IMR-90 (cell line): ENCODE measurements at regions not wholly inside any gene's neighbourhood (a gene's known extent, or its start where the extent isn't known, plus 50 kb on each side); places are given as distances from the start of the nearest gene placed in this dataset.

Experiments
- ATAC-seq: fragments of 200-7000 bp; cut with Tn5 transposase; 2 replicates; pipeline ENCODE4 v1.9.1; 2020; ENCODE audit warnings: low read depth, mild to moderate bottlenecking, moderate library complexity
- BruUV-seq: library from RNA; stranded (reverse); fragments of 400-500 nt; replicated peaks from 2 replicates; lab custom pipeline; 2021; lab: Mats Ljungman, UMichigan
- CTCF ChIA-PET: fragments of 300-600 bp; formaldehyde crosslinking; extraction: SDS; loops from one replicate; lab custom pipeline; 2021; ENCODE audit warnings: antibody characterized with exemption; lab: Yijun Ruan, JAX
- POLR2A ChIA-PET: fragments of 300-600 bp; sonication (Branson Sonifier 250); formaldehyde crosslinking; loops from one replicate; lab custom pipeline; 2022; ENCODE audit warnings: antibody characterized with exemption; ENCODE audit not compliant: unreplicated experiment; lab: Charles Lee
- DNase-seq: peaks from one replicate; pipeline ENCODE4 v3.0.0; 2013
- H2AFZ ChIP-seq: replicated peaks from 2 replicates; pipeline ENCODE3; 2013; ENCODE audit warnings: low read length, mild to moderate bottlenecking; ENCODE audit not compliant: poor library complexity
- H2AK5ac ChIP-seq: 2 replicates; pipeline ENCODE4 v1.6.1; 2013; ENCODE audit warnings: low read depth, low read length, inconsistent platforms
- H2AK9ac ChIP-seq: replicated peaks from 2 replicates; pipeline ENCODE3; 2013; ENCODE audit warnings: mild to moderate bottlenecking, low read depth, low read length, moderate library complexity; ENCODE audit not compliant: poor library complexity
- H2BK120ac ChIP-seq: 2 replicates; pipeline ENCODE4 v1.6.1; 2013; ENCODE audit warnings: low read depth, low read length, inconsistent platforms
- H2BK15ac ChIP-seq: 3 replicates; pipeline ENCODE4 v1.6.1; 2013; ENCODE audit warnings: low read depth, low read length, inconsistent platforms
- H2BK20ac ChIP-seq: 2 replicates; pipeline ENCODE4 v1.6.1; 2013; ENCODE audit warnings: low read depth, mild to moderate bottlenecking, inconsistent platforms, low read length, moderate library complexity
- H2BK5ac ChIP-seq: 2 replicates; pipeline ENCODE4 v1.6.1; 2013; ENCODE audit warnings: mild to moderate bottlenecking, low read depth, low read length, inconsistent platforms; ENCODE audit not compliant: poor library complexity, severe bottlenecking
- H3K14ac ChIP-seq: replicated peaks from 2 replicates; pipeline ENCODE4 v1.6.1; 2013; ENCODE audit warnings: low read depth, low read length, inconsistent platforms
- H3K18ac ChIP-seq: 2 replicates; pipeline ENCODE4 v1.6.1; 2013; ENCODE audit warnings: low read depth, low read length, control low read depth
- H3K23ac ChIP-seq: 2 replicates; pipeline ENCODE4 v1.6.1; 2013; ENCODE audit warnings: low read depth, low read length, inconsistent platforms
- H3K27ac ChIP-seq: 2 replicates; pipeline ENCODE4 v1.5.1; 2013; ENCODE audit warnings: mild to moderate bottlenecking, control low read depth, low read length; ENCODE audit not compliant: insufficient read depth
- H3K27me3 ChIP-seq: 2 replicates; pipeline ENCODE4 v1.6.1; 2013; ENCODE audit warnings: low read length; ENCODE audit not compliant: control insufficient read depth, insufficient read depth
- H3K36me3 ChIP-seq: 2 replicates; pipeline ENCODE4 v1.6.1; 2013; ENCODE audit warnings: low read length, mixed read lengths; ENCODE audit not compliant: control insufficient read depth, insufficient read depth
- H3K4ac ChIP-seq: 2 replicates; pipeline ENCODE4 v1.6.1; 2013; ENCODE audit warnings: low read depth, low read length, inconsistent platforms
- H3K4me1 ChIP-seq: 2 replicates; pipeline ENCODE4 v1.6.1; 2013; ENCODE audit warnings: low read length, mixed read lengths; ENCODE audit not compliant: control insufficient read depth, insufficient read depth
- H3K4me2 ChIP-seq: 2 replicates; pipeline ENCODE4 v1.6.1; 2013; ENCODE audit warnings: low read depth, mild to moderate bottlenecking, control low read depth, low read length, moderate library complexity
- H3K4me3 ChIP-seq: 2 replicates; pipeline ENCODE4 v1.5.1; 2013; ENCODE audit warnings: low read depth, mild to moderate bottlenecking, control low read depth, low read length, moderate library complexity; ENCODE audit not compliant: insufficient read depth
- H3K56ac ChIP-seq: 2 replicates; pipeline ENCODE4 v1.6.1; 2013; ENCODE audit warnings: low read length, inconsistent platforms; ENCODE audit not compliant: insufficient read depth; ENCODE audit errors: extremely low read depth
- H3K79me1 ChIP-seq, 2 experiments: 2 replicates each; pipeline ENCODE4 v1.6.1; 2013; ENCODE audit warnings: low read length in 2 of 2, inconsistent platforms in 1 of 2, low read depth in 1 of 2
- H3K9ac ChIP-seq: 2 replicates; pipeline ENCODE4 v1.6.1; 2013; ENCODE audit warnings: low read depth, low read length, control low read depth
- H3K9me1 ChIP-seq: 2 replicates; pipeline ENCODE4 v1.6.1; 2013; ENCODE audit warnings: low read length, inconsistent platforms; ENCODE audit not compliant: insufficient read depth
- H3K9me3 ChIP-seq: 2 replicates; pipeline ENCODE4 v1.6.1; 2013; ENCODE audit warnings: low read length; ENCODE audit not compliant: control insufficient read depth, insufficient read depth
- H4K20me1 ChIP-seq: 2 replicates; pipeline ENCODE4 v1.6.1; 2013; ENCODE audit warnings: low read length, inconsistent platforms; ENCODE audit not compliant: insufficient read depth
- H4K5ac ChIP-seq: 2 replicates; pipeline ENCODE4 v1.6.1; 2013; ENCODE audit warnings: mild to moderate bottlenecking, low read depth, low read length, control low read depth
- H4K8ac ChIP-seq, 2 experiments: 2 replicates each; pipeline ENCODE4 v1.6.1; 2013; ENCODE audit warnings: low read depth in 2 of 2, low read length in 2 of 2, control low read depth in 1 of 2, inconsistent platforms in 1 of 2
- H4K91ac ChIP-seq: 2 replicates; pipeline ENCODE4 v1.6.1; 2013; ENCODE audit warnings: low read depth, low read length, inconsistent platforms; ENCODE audit not compliant: insufficient read depth
- BHLHE40 ChIP-seq: fragments of 150-350 bp; IDR thresholded peaks from 2 replicates; pipeline ENCODE4 v1.6.1; 2016; ENCODE audit warnings: mild to moderate bottlenecking, low read depth, low read length
- CEBPB ChIP-seq: IDR thresholded peaks from 2 replicates; pipeline ENCODE4 v1.6.1; 2012; ENCODE audit warnings: low read depth, low read length, improper control_type of control experiment
- ELK1 ChIP-seq: fragments of 150-350 bp; IDR thresholded peaks from 2 replicates; pipeline ENCODE4 v1.6.1; 2016; ENCODE audit warnings: low read depth, mild to moderate bottlenecking, low read length, moderate library complexity, borderline replicate concordance
- MAFK ChIP-seq: IDR thresholded peaks from 2 replicates; pipeline ENCODE4 v1.6.1; 2012; ENCODE audit warnings: low read depth, low read length, improper control_type of control experiment
- MAZ ChIP-seq: IDR thresholded peaks from 2 replicates; pipeline ENCODE4 v1.6.1; 2012; ENCODE audit warnings: low read depth, mild to moderate bottlenecking, low read length, improper control_type of control experiment, moderate library complexity, borderline replicate concordance
- NFE2L2 ChIP-seq: fragments of 150-350 bp; IDR thresholded peaks from 2 replicates; pipeline ENCODE4 v1.6.1; 2016; ENCODE audit warnings: low read depth, mild to moderate bottlenecking, low read length
- WGBS, 2 experiments: methylation state at CpG; one replicate each; pipeline versions ENCODE4 v1.1.5 to v1.1.7; 2013; ENCODE audit warnings: missing lambda C conversion rate in 2 of 2; ENCODE audit not compliant: insufficient read length in 1 of 2; ENCODE audit errors: extremely low coverage in 2 of 2; 5-methylcytosine and 5-hydroxymethylcytosine counted together
- dilution Hi-C: fragments of 300-500 bp; cut with HindIII; formaldehyde crosslinking; loops from one replicate; pipeline ENCODE4 v1.14.3; 2018; ENCODE audit warnings: low sequenced_read_pairs; ENCODE audit not compliant: unreplicated experiment
- in situ Hi-C: fragments of 300-500 bp; cut with MboI; formaldehyde crosslinking; loops from 3 replicates; pipeline ENCODE4 v1.14.3; 2019; ENCODE audit warnings: low sequenced_read_pairs, inconsistent platforms, mixed read lengths
- intact Hi-C: fragments of 100-400 bp; cut with micrococcal nuclease; formaldehyde crosslinking; loops from 2 replicates; pipeline ENCODE4 v1.10.0; 2022
- TF ChIP-seq, protein P1 (sequence below): fragments of 150-350 bp; IDR thresholded peaks from 2 replicates; pipeline ENCODE4 v1.6.1; 2017; ENCODE audit warnings: mild to moderate bottlenecking, antibody characterized with exemption, low read length, low read depth

DNA sequence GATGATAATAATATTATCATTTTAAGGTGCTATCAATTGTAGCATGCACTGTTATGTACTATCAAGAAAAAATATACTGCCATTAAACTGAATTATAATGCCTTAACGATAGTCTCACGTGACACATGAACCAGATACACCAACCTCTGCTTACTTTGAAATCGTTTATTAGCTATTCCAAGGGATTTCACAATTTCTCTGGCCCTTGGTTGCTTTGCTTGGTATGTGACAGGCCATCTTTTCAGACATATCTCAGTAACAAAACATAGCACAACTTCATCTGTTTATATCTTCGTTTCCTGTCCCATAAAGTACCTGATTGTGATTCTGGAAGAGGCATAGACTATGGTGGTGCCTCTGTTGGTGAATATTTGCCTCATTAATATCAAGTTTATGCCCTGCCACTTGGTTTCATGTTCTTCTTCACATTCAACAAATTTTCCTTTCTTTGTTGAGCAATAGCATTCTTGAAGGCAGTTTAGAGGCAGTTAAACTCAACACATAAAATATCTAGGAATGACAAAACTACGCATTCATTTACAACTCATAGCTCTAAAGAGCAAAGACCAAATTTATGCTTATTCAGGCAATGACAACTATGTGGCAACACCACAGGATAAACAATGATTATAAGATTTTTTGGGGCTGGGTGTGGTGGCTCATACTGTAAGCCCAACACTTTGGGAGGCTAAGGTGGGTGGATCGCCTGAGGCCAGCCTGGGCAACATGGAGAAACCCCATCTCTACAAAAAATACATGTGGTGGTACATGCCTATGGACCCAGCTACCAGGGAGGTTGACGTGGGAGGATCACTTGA is 84.3 kb downstream of the MCFD2 start:
- Histone ChIP-seq H2AFZ (no peak overlapping the region), H3K14ac (peak overlapping the region; percentile 59), H4K20me1 (no peaks in the 10 kb centered on the region), H3K18ac (peak overlapping the region; percentile 100), H3K56ac (peak overlapping the region; percentile 42), H4K91ac (peak overlapping the region; percentile 97), H3K9me3 (peaks cover 7% of the 10 kb centered on the region), H3K9ac (peak overlapping the region; percentile 32; the same call in 1 of the 2 replicates), H2BK120ac (peak overlapping the region; percentile 89), H2BK15ac (peak overlapping the region; percentile 95; the same call in 2 of the 3 replicates), H3K4me3 (no peak overlapping the region), H2AK9ac (no peak overlapping the region), H4K8ac (peak overlapping the region; percentile 88 to 90), H2BK5ac (peak overlapping the region; percentile 97), H3K27me3 (no peaks in the 10 kb centered on the region), H2AK5ac (peak overlapping the region; percentile 98), H3K4ac (peak overlapping the region; percentile 89), H3K36me3 (no peaks in the 10 kb centered on the region), H3K23ac (peak overlapping the region; percentile 80), H3K4me1 (peaks cover 40% of the 10 kb centered on the region), H3K4me2 (peak overlapping the region; percentile 37), H2BK20ac (peak overlapping the region; percentile 94), H3K79me1 (peaks cover 0 to 48% of the 10 kb centered on the region in 2 experiments; a peak in 2 of 4 replicates), H4K5ac (peak overlapping the region; percentile 99), H3K9me1 (peaks cover 34% of the 10 kb centered on the region), H3K27ac (peak overlapping the region; percentile 97)
- ChIA-PET POLR2A (no interaction called here), CTCF (no interaction called here)
- ATAC-seq (peak; percentile 76), DNase-seq (peak; percentile 76)
- in situ Hi-C loops: no loop called here
- TF ChIP-seq CEBPB (peak; percentile 88), NFE2L2 (peak; percentile 28; the same call in 1 of the 2 replicates), BHLHE40 (peak; percentile 64; the same call in 1 of the 2 replicates), MAFK (peak; percentile 68), MAZ (no peak), ELK1 (no peak)
- TF ChIP-seq, protein P1, sequence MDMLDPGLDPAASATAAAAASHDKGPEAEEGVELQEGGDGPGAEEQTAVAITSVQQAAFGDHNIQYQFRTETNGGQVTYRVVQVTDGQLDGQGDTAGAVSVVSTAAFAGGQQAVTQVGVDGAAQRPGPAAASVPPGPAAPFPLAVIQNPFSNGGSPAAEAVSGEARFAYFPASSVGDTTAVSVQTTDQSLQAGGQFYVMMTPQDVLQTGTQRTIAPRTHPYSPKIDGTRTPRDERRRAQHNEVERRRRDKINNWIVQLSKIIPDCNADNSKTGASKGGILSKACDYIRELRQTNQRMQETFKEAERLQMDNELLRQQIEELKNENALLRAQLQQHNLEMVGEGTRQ: peak; percentile 72
- intact Hi-C loops: loop anchor here (2.0 kb wide), 1 partner anchor 16 kb away; no protein-coding TSS in a partner anchor
- no CpG with 5 or more reads among the region's 7 CpGs for WGBS, 2 experiments
- dilution Hi-C loops: no loop called here
- BruUV-seq: no TSS peak
